HG03108 (cell line): ENCODE measurements at regions not wholly inside any gene's neighbourhood (a gene's known extent, or its start where the extent isn't known, plus 50 kb on each side); places are given as distances from the start of the nearest gene placed in this dataset.
"Not testable (repeated sequence)": the region's sequence is repeated elsewhere in the genome, so short reads cannot be mapped to it uniquely, and the experiment has no call there.

Source experiments
- ATAC-seq: cut with Tn5 transposase; IDR thresholded peaks from one replicate; pipeline ENCODE4 v1.9.1; 2021; ENCODE audit warnings: moderate library complexity; ENCODE audit not compliant: unreplicated experiment

DNA sequence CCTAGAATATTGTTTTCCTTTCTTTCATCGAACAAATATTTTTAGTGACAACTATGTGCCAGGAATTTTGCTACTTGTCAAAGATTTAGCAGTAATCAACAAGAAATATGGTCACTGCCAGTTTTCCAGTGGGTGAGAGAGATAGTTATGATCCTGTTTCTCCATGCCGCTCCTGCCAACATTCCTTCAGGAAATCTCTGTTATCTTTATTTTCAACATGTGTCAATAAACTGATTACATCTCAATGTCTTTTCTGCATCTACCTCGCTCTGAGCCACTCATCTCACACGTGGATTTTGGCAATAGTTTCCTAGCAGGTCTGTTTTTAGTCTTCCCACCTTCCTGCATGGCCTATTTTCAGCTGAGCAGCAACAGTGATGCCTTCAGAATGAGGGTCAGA is 650.0 kb upstream of the STXBP6 start:
- ATAC-seq: no peak

DNA sequence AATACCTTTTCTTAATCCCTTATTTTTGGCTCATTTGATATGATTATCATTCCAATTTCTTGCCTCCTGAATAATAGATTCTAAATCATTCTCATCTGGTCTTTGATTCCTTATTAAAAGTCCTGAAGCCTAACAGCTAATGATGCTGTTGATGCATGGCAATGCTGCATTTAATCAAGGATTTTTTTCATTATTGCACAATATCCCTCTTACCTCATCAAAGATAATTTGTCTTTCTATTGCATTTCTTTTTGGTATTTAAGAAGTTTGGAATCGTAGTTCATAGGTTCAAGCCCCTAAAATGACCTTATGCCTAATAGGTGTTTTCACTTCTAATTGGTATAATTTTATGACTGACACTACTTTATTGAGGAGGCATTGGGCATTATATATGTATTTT is 648.2 kb upstream of the STXBP6 start:
- ATAC-seq: no peak

- no peak for ATAC-seq
Observed at GRCh38 chr14:25696176-25696575, 646.2 kb upstream of the STXBP6 start.

GRCh38 chr14:25685004-25685403 is 635.1 kb upstream of the STXBP6 start:
- ATAC-seq: no peak

GRCh38 chr14:25680934-25681333 is 631.0 kb upstream of the STXBP6 start:
- ATAC-seq: no peak

GRCh38 chr14:25680511-25680910 is 630.6 kb upstream of the STXBP6 start:
- not testable (repeated sequence) for ATAC-seq

- ATAC-seq: no peak
Observed at GRCh38 chr14:25677111-25677510, 627.2 kb upstream of the STXBP6 start.

DNA sequence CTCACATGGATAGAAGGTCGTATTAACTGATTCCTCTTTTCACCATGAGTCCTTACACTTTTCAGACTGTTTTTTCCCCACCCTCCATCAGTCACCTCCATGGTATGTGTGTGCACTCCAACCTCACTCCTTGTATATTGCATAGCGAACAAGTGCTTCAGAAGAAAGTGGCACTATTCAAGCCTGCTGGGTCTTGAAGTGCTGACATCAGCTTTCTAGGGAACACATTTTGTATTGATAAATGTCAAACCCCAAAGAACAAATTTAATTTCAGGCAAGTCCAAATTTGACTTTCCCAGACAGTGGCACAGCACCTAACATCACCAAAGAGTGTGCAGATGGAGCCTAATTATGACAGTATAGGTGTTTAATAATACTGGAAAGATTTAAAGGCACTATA is 617.4 kb upstream of the STXBP6 start:
- no peak for ATAC-seq

GRCh38 chr14:25666877-25667276 is 616.9 kb upstream of the STXBP6 start:
- ATAC-seq: no peak

DNA sequence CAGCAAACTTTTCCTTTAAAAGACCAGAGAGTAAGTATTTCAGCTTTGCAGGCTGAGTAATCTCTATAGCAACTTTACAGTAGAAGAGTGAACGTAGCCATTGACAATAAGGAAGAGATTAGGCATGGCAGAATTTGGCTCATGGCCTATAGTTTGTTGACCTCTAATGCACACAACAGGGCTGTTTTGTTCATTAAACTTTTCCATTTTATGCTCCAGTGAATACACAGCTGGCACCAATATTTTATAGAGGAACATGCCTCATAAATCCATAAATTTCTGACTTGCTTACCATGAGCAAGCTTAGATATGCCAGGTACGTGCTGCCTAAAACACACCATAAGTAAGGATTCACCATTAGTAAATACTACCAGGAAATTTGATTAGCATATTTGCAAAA is 609.0 kb upstream of the STXBP6 start:
- ATAC-seq: no peak

DNA sequence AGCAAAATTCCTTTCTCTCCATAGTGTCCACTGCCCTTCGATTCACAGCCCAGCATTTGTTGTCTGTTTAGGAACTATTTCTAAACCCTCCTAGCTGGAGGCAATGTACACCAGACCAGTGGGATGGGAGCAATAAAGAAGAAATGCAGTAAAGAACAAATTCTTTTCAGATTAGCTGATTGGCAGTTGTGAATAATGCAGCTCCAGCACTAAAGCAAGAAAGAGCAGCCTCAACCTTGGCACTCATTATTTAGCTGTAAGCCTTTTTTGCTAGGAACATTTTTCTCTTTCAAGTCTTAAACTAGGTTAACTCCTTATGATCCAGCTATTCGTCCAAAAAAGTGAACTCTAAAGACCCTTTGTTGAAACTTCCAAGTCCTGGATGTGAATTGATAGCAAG is 580.5 kb upstream of the STXBP6 start:
- ATAC-seq: no peak

- no peak for ATAC-seq
Observed at GRCh38 chr14:25628978-25629377, 579.0 kb upstream of the STXBP6 start.

DNA sequence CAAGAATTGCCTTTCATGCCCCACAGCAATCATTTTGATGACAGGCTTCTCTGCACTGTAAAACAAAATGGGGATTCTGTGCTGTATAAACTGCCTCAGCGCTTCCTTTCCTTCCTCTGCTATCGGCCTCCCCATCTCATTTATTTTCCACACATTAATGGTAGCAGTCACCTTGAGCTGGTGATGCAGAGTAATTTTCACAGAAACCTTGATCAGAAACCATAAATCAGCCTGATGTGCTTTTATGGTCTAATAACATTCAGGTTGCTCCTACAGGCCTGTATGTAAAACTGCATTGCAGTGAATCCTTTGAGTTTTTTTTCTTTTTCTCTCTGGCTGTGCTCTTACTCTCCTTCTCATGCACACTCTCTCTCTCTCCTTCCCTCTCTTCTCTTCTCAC is 578.4 kb upstream of the STXBP6 start:
- ATAC-seq: no peak

DNA sequence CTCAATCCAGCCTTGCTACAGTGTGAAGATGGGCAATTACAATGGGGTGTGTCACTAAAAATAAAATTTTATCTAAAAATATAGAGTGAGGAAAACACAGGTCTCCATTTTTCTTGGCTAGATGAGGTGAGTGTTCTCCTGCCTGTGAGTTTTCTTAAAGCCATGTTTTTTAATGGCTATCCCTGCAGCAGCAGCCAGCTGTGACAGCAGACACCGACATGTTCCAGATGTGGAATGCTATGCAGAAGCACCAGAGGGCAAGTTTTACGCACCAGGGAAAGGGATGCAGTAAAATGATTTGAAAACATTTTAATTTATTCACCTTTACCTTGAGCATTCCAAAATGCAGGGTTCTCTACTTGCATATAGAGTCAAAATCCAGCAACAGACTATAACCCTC is 577.0 kb upstream of the STXBP6 start:
- ATAC-seq: no peak

DNA sequence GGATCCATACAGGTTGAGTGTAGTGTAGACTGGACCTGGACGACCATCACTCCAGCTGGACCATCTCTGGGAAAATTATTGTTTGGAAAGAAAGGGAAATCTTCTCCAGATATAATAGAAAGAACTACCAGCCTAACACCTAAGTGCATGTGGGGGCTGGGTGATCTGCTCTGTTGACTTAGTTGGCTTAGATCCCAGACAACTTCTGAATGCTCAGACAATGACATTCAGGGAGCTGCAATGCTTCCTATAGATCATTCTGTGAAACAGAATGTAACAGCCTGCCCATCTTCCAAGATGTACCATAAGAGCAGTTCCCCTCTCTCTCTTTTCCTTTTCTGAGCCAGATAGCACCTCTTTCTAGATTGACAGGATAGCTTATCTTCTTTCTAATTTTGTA is 572.8 kb upstream of the STXBP6 start:
- ATAC-seq: no peak

GRCh38 chr14:25620515-25620914 is 570.6 kb upstream of the STXBP6 start:
- no peak for ATAC-seq

DNA sequence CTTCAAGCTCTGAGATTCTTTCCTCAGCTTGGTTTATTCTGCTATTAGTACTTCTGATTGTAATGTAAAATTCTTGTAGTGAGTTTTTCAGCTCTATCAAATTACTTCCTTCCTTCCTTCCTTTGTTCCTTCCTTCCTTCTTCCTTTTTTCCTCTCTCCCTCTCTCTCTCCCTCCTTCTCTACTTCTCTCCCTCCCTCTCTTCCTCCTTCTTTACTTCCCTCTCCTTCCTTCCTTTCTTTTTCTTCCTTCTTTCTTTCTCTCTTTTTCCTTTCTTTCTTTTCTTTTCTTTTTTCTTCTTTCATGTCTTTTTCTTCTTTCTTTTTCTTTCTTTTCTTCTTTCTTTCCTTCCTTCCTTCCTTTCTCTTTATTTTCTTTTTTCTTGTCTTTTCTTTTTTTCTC is 565.2 kb upstream of the STXBP6 start:
- ATAC-seq: no peak

GRCh38 chr14:25607192-25607591 is 557.2 kb upstream of the STXBP6 start:
- ATAC-seq: no peak

DNA sequence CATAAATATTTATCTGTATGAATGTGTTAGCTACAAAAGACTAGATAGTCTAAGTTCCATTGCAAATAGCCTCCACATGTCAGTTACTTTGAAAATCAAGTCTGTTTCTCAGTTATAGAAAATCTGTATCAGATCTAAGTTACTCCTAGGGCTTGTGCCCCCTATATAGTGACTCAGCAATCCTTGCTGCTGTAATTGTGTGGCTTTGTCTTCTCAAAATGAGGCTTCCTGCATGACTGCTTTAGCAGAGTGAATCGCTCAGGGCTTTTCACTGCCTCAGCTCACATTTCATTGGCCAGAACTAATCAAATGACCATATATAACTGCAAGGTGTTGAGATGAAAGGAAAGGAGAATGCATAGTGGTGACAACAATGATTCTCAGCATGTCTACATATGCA is 552.2 kb upstream of the STXBP6 start:
- no peak for ATAC-seq

DNA sequence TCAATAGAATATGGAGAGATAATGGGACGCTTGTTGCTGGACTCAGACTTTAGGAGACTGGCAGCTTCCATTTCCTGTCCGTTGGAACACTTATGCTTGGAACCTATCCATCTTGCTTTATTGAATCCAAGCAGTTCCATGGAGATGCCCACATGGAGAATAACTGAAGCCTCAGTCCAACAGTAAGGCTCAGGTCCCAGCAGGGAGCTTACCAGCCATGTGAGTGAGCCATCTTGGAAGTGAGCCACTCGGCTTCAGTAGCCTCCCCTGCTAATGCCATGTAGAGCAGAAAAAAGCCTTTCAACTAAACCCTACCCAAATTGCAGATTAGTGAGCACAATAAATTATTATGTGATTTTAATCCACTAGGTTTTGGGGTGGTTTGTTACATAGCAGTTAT is 538.8 kb upstream of the STXBP6 start:
- ATAC-seq: no peak

DNA sequence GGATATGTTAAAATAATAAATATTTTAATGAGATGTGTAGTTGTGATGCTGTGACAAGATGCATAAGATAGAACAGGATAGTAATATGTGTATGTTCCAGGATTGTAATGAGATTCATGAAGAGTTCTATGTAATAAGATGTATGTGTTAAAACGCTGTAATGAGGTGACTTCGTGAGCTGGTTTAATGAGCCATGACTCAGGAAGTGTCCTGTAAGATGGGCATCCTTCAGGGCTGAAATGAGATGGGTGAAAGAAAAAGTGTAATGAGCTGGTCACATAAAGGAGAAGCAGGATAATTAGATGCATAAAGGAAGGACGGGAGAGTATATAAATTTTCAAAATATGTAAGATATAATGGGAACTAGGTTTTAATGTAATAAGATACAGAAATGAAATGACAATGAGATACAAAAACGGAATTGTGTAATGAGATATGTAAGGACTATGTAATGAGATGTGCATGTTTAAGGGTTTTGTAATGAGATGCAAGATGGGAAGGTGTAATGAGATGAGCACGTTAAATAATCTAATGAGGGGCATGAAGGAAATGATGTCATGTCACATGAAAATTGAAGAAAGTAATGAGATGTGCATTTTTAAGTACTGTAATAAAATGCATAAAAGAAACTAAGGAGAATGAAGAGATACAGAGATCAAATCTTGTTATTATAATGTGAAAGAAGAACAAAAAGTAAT is 524.8 kb upstream of the STXBP6 start:
- ATAC-seq: no peak

GRCh38 chr14:25570483-25570882 is 520.5 kb upstream of the STXBP6 start:
- no peak for ATAC-seq

DNA sequence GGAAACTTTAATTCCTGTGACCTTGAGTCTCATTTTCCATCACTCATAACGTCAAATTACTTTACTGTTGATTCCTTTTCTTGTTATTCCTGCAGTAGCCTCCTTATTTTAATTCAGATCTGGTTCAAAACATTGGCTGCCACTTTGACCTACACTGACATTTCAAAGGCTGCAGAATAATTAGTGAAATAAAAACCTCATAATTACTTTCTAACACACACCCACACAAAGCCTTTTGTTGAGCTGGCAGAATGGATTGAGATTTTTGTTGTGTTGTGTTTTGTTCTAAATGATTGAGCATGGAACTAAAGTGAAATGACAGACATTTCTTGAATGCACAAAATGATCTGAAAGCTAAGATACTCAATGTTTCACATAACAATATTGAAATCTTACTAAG is 507.5 kb upstream of the STXBP6 start:
- no peak for ATAC-seq
